ENCODE measurements at regions not wholly inside any gene's neighbourhood (a gene's known extent, or its start where the extent isn't known, plus 50 kb on each side); places are given as distances from the start of the nearest gene placed in this dataset.

DNA sequence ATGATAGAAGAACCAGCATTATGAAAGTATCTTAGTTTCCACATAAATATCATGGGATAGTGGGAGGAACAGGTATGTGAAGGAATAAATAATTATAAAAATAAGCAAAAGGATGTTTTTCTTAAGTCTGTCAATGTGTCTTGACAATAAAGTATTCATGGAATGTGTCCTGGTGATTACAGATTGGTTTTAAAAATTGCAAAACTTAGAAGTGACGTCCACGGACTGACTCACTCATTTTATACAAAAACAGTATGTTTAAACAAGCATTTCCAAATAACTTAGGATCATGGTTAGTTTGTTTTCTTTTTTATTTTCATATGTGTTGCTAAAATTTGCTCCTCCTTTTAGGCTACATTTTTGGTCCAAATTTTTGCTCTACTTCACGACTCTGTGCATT lies 687.0 kb upstream of the NECTIN3 start:
- DNase-seq, result no peak
- TF ChIP-seq GATA1 (IDR thresholded peaks at IDR 0.05; ENCODE audit: low read depth, low read length) (no peak), POLR2A (IDR thresholded peaks at IDR 0.05; ENCODE audit: low read length) (no peak)

DNA sequence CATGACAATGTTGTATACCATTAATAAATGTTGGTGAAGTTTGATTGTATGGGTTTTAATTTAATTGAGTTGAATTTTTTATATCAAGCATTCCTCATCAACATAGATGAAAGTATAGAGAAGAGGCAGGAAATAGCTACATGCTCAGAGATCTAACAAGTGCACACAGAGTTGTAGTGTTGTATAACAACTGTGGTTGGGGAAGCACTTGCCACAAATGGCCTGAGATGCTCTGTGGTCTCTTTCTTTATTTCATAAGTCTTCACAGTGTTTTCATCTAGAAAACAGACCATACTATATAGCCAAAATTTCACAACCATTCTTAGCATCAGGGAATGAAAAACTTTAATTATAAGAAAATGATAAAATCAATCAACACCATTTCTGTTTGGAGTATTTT lies 682.6 kb upstream of the NECTIN3 start:
- DNase-seq, result no peak
- no peak for TF ChIP-seq GATA1 (IDR thresholded peaks at IDR 0.05; ENCODE audit: low read depth, low read length)
- no peak for TF ChIP-seq POLR2A (IDR thresholded peaks at IDR 0.05; ENCODE audit: low read length)

- TF ChIP-seq POLR2A (IDR thresholded peaks at IDR 0.05; ENCODE audit: low read length) (no peak), GATA1 (IDR thresholded peaks at IDR 0.05; ENCODE audit: low read depth, low read length) (no peak)
- no peak for DNase-seq
Measured at GRCh38 chr3:110390372-110390771, 681.2 kb upstream of the NECTIN3 start.

GRCh38 chr3:110391042-110391441 lies 680.6 kb upstream of the NECTIN3 start:
- TF ChIP-seq POLR2A (IDR thresholded peaks at IDR 0.05; ENCODE audit: low read length) (no peak), GATA1 (IDR thresholded peaks at IDR 0.05; ENCODE audit: low read depth, low read length) (no peak)
- no peak for DNase-seq

- no peak for DNase-seq
Measured at GRCh38 chr3:110391640-110392395, 679.8 kb upstream of the NECTIN3 start.

DNA sequence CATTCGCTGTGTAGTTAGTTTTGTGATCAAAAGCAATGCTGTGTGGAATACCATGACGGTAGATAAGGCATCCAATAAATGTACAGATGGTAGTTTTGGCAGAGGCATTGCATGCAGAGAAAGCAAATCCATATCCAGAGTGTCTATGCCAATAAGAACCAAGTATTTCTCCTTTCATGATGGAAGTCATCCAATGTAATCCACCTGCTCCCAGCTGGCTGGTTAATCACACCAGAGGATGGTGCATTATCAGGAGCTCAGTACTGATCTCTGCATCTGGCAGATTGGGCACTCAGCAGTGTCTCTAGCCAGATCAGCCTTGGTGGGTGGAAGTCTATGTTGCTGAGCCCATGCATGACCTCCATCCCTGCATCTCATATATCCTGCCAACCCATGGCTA lies 677.7 kb upstream of the NECTIN3 start:
- DNase-seq, result no peak
- TF ChIP-seq GATA1 (IDR thresholded peaks at IDR 0.05; ENCODE audit: low read depth, low read length), result no peak
- TF ChIP-seq POLR2A (IDR thresholded peaks at IDR 0.05; ENCODE audit: low read length), result no peak

More at GRCh38 chr3:110391640-110392395, 679.8 kb upstream of the NECTIN3 start:
- TF ChIP-seq POLR2A (IDR thresholded peaks at IDR 0.05; ENCODE audit: low read length) (no peak), GATA1 (IDR thresholded peaks at IDR 0.05; ENCODE audit: low read depth, low read length) (no peak)

GRCh38 chr3:110397115-110397514 lies 674.5 kb upstream of the NECTIN3 start:
- no peak for DNase-seq
- no peak for TF ChIP-seq GATA1 (IDR thresholded peaks at IDR 0.05; ENCODE audit: low read depth, low read length)
- no peak for TF ChIP-seq POLR2A (IDR thresholded peaks at IDR 0.05; ENCODE audit: low read length)

- TF ChIP-seq GATA1 (IDR thresholded peaks at IDR 0.05; ENCODE audit: low read depth, low read length) (no peak), POLR2A (IDR thresholded peaks at IDR 0.05; ENCODE audit: low read length) (no peak)
- DNase-seq, result no peak
Measured at GRCh38 chr3:110400315-110400714, 671.3 kb upstream of the NECTIN3 start.

DNA sequence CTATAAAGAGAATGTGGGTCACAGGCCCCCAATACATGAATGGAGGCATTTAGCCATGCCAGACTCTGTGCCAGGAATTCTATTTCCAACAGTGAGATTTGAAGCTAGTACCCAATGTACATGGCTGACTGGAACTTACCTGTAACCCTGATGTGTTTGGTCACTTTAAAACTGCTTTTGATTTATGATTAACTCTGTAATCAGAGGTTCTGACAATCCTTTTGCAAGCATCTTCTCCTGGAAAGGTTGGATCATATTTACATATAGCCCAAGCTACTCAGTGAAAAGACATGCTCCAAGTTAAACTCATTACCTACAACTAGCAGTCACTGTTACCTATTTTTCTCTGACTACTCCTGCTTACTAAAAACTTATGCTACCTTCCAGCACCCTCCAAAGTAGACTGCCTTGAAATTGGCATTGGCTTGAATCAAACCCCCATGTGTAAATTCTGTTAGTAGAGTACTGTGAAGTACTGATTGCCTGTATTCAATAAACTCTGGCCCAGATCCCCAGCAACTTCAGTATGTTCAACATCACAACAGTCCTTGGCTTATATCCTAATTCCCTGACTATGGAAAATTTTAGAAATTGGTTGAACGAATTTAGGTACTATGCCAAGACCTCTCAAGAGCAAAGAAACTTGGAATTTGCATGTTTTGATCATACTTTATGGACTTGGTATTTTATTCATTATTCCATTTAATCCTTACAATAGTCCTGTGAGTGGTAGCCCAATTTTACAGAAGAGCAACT lies 665.6 kb upstream of the NECTIN3 start:
- TF ChIP-seq GATA1 (IDR thresholded peaks at IDR 0.05; ENCODE audit: low read depth, low read length), result no peak
- no peak for TF ChIP-seq POLR2A (IDR thresholded peaks at IDR 0.05; ENCODE audit: low read length)
- DNase-seq, result no peak

GRCh38 chr3:110413266-110413665 lies 658.4 kb upstream of the NECTIN3 start:
- DNase-seq, result no peak
- TF ChIP-seq POLR2A (IDR thresholded peaks at IDR 0.05; ENCODE audit: low read length), result no peak
- no peak for TF ChIP-seq GATA1 (IDR thresholded peaks at IDR 0.05; ENCODE audit: low read depth, low read length)

DNA sequence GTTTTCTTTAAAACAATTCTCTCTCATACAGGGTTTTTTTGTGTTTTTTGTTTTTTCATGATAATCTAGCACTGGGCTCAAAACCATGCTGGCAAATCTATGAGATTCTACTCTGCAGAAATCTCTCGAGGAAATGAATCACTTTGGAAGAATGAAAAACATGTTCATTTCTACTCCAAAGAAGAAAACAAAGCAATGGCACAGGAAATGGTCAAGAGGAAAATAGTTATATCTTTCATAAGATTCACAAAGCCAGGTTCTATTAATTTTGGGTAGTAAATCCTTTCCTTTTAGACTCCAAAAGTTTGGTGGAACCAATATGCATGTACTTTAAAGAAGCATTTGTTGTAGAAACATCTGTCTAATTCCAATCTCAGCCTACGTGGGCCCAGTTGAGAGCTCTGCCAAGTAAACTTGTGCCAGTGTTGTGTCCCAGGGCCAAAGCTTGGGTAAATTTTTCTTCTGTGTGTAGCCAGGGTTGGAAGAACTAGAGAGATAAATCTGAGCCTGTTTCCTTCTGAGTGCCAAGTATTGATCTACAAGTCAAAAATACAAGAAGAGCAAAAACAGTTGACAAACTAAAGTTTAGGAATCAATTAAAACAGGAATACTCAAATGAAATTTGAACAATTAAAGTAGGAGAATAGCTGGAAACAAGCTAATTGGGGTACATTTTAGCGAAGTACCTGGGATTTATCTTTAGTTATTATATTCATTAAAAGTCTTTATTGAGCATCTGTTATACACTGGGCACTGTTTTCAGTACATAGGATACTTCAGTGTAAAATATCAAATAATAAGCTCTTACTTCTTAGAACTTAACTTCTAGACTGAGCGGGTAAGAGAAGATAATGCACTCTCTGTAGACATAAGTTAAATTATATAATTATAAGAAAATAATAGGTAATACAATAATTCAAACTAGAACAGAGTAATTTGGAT lies 657.5 kb upstream of the NECTIN3 start:
- TF ChIP-seq GATA1 (IDR thresholded peaks at IDR 0.05; ENCODE audit: low read depth, low read length) (no peak), POLR2A (IDR thresholded peaks at IDR 0.05; ENCODE audit: low read length) (no peak)
- no peak for DNase-seq

DNA sequence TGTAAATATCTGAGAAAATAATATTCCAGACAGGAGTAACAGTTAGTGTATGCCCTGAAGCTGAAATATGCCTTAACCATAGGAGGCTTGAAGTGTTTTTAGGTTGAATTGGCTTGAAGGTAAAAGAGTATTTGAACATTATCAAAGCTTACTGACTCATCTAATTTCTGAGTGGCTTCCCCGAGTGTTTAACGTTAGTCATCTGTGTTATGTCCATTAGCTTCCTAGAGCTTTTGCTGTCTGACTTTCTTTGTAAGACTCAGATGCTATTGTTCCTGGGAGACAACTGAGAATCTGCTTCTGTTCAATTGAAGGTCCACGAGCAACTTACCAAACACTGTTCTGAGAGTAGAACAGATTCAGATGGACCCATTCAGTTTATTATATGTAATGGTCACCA lies 656.8 kb upstream of the NECTIN3 start:
- TF ChIP-seq POLR2A (IDR thresholded peaks at IDR 0.05; ENCODE audit: low read length) (no peak), GATA1 (IDR thresholded peaks at IDR 0.05; ENCODE audit: low read depth, low read length) (no peak)
- DNase-seq, result no peak

DNA sequence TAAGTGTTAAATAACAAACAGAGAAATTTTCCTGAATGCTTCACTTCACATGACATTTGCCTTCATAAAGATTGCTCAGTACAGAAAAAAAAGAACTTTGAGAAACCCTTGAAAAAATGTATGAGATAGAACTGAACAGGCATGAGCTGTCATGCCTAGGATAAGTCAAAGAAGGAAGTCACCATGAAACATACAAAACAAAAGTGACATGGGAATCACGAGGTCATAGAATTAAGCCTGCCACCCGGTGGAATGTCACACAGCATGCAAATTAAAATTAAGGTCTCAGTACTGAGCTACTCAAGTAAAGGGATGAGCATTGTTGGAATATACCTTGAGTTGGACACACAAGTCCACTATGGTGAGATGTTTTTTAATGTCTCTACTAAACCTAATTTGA lies 652.5 kb upstream of the NECTIN3 start:
- TF ChIP-seq GATA1 (IDR thresholded peaks at IDR 0.05; ENCODE audit: low read depth, low read length), result no peak
- no peak for TF ChIP-seq POLR2A (IDR thresholded peaks at IDR 0.05; ENCODE audit: low read length)
- peak; percentile 3 to 28 for DNase-seq

DNA sequence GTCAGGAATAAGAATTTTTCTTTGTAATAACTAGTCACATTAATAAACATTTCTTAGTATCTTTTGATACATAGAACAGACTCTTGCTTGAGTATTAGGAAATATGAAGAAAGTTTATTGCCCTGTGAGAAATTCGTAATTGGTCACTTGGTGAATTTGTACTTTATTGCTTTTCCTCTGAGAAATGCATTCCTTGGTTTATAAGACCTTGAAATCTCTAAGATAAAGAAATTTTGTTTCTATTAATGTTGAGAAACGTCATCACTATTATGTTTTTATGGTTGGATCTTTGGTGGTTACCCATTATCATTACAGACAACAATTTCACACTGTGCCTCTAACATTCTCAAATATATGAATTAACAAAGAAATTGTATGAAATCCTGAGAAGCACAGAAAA lies 652.0 kb upstream of the NECTIN3 start:
- TF ChIP-seq GATA1 (IDR thresholded peaks at IDR 0.05; ENCODE audit: low read depth, low read length) (no peak), POLR2A (IDR thresholded peaks at IDR 0.05; ENCODE audit: low read length) (no peak)
- DNase-seq, result no peak

Measured in erythroblast (primary cell).